ENCODE measurements at regions not wholly inside any gene's neighbourhood (a gene's known extent, or its start where the extent isn't known, plus 50 kb on each side); places are given as distances from the start of the nearest gene placed in this dataset.

- TF ChIP-seq, protein P1, sequence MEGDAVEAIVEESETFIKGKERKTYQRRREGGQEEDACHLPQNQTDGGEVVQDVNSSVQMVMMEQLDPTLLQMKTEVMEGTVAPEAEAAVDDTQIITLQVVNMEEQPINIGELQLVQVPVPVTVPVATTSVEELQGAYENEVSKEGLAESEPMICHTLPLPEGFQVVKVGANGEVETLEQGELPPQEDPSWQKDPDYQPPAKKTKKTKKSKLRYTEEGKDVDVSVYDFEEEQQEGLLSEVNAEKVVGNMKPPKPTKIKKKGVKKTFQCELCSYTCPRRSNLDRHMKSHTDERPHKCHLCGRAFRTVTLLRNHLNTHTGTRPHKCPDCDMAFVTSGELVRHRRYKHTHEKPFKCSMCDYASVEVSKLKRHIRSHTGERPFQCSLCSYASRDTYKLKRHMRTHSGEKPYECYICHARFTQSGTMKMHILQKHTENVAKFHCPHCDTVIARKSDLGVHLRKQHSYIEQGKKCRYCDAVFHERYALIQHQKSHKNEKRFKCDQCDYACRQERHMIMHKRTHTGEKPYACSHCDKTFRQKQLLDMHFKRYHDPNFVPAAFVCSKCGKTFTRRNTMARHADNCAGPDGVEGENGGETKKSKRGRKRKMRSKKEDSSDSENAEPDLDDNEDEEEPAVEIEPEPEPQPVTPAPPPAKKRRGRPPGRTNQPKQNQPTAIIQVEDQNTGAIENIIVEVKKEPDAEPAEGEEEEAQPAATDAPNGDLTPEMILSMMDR (IDR thresholded peaks at IDR 0.05; ENCODE audit: low read depth, low read length, poor library complexity, severe bottlenecking): no peak
- no peak for TF ChIP-seq EZH2phosphoT487 (IDR thresholded peaks at IDR 0.05; ENCODE audit: borderline replicate concordance, low read length)
These were observed 158.1 kb downstream of the AEBP2 start for GRCh38 chr12:19597167-19598026.
